PFSK-1 (cell line): ENCODE measurements at regions not wholly inside any gene's neighbourhood (a gene's known extent, or its start where the extent isn't known, plus 50 kb on each side); places are given as distances from the start of the nearest gene placed in this dataset.

Source experiments
- FOXP2 ChIP-seq: optimal IDR thresholded peaks from 2 replicates; pipeline ENCODE3; 2011; ENCODE audit warnings: borderline replicate concordance, control low read depth, inconsistent platforms; ENCODE audit not compliant: insufficient read depth; ENCODE audit errors: extremely low read length, extremely low read depth
- POLR2AphosphoS5 ChIP-seq: IDR thresholded peaks from 2 replicates; pipeline ENCODE4 v1.6.1; 2012; ENCODE audit warnings: low read depth, mild to moderate bottlenecking, control low read depth, low read length, moderate library complexity
- REST ChIP-seq, 2 experiments: IDR thresholded peaks; 2 replicates each; pipeline versions ENCODE4 v1.6.1 to v1.8.0; 2011 to 2012; ENCODE audit warnings: low read depth in 2 of 2, low read length in 2 of 2, control low read depth in 1 of 2, inconsistent platforms in 1 of 2, mild to moderate bottlenecking in 1 of 2, moderate library complexity in 1 of 2; ENCODE audit not compliant: insufficient read depth in 1 of 2
- SIN3A ChIP-seq: IDR thresholded peaks from 2 replicates; pipeline ENCODE4 v1.6.1; 2012; ENCODE audit warnings: mild to moderate bottlenecking, low read length, moderate library complexity, borderline replicate concordance; ENCODE audit not compliant: insufficient read depth
- TAF1 ChIP-seq: IDR thresholded peaks from 2 replicates; pipeline ENCODE4 v1.6.1; 2012; ENCODE audit warnings: low read length, control low read depth, borderline replicate concordance; ENCODE audit not compliant: insufficient read depth

- TF ChIP-seq POLR2AphosphoS5 (no peak), TAF1 (no peak), FOXP2 (no peak), SIN3A (no peak), REST (IDR thresholded peaks at IDR 0.05; ENCODE audit: insufficient read depth in 1 of 2, low read depth in 2 of 2, low read length in 2 of 2) (no peak)
Measured at GRCh38 chr12:30296486-30296885, 399.2 kb downstream of the IPO8 start.

GRCh38 chr12:30286345-30286926 lies 409.2 kb downstream of the IPO8 start:
- TF ChIP-seq REST (IDR thresholded peaks at IDR 0.05; ENCODE audit: insufficient read depth in 1 of 2, low read depth in 2 of 2, low read length in 2 of 2) (no peak), SIN3A (no peak), POLR2AphosphoS5 (no peak), TAF1 (no peak), FOXP2 (no peak)

GRCh38 chr12:30278401-30278800 lies 417.3 kb downstream of the IPO8 start:
- TF ChIP-seq POLR2AphosphoS5 (no peak), SIN3A (no peak), FOXP2 (no peak), REST (IDR thresholded peaks at IDR 0.05; ENCODE audit: insufficient read depth in 1 of 2, low read depth in 2 of 2, low read length in 2 of 2) (no peak), TAF1 (no peak)

GRCh38 chr12:30269496-30269895 lies 426.2 kb downstream of the IPO8 start:
- TF ChIP-seq POLR2AphosphoS5 (no peak), SIN3A (no peak), FOXP2 (no peak), REST (IDR thresholded peaks at IDR 0.05; ENCODE audit: insufficient read depth in 1 of 2, low read depth in 2 of 2, low read length in 2 of 2) (no peak), TAF1 (no peak)

GRCh38 chr12:30268041-30268440 lies 427.6 kb downstream of the IPO8 start:
- TF ChIP-seq REST (IDR thresholded peaks at IDR 0.05; ENCODE audit: insufficient read depth in 1 of 2, low read depth in 2 of 2, low read length in 2 of 2) (no peak), SIN3A (no peak), TAF1 (no peak), FOXP2 (no peak), POLR2AphosphoS5 (no peak)
